GM18868 (cell line): ENCODE measurements at regions not wholly inside any gene's neighbourhood (a gene's known extent, or its start where the extent isn't known, plus 50 kb on each side); places are given as distances from the start of the nearest gene placed in this dataset.

ENCODE experiments used
- ATAC-seq: cut with Tn5 transposase; IDR thresholded peaks from one replicate; pipeline ENCODE4 v1.9.1; 2021; ENCODE audit warnings: mild to moderate bottlenecking, moderate library complexity; ENCODE audit not compliant: unreplicated experiment

GRCh38 chr5:8606231-8606630, 737.3 kb downstream of the MTRR start:
- ATAC-seq = no peak

- ATAC-seq = no peak
Measured at GRCh38 chr5:8611067-8611466, 742.1 kb downstream of the MTRR start.

GRCh38 chr5:8613078-8613685, 744.2 kb downstream of the MTRR start:
- no peak for ATAC-seq

GRCh38 chr5:8615142-8615858, 746.4 kb downstream of the MTRR start:
- no peak for ATAC-seq

GRCh38 chr5:8628521-8628920, 759.6 kb downstream of the MTRR start:
- no peak for ATAC-seq

- ATAC-seq = no peak
Measured at GRCh38 chr5:8633259-8633658, 764.3 kb downstream of the MTRR start.

- ATAC-seq = no peak
Measured at GRCh38 chr5:8633696-8634095, 764.7 kb downstream of the MTRR start.

- no peak for ATAC-seq
Measured at GRCh38 chr5:8634219-8634618, 765.3 kb downstream of the MTRR start.

- no peak for ATAC-seq
Measured at GRCh38 chr5:8641786-8642505, 773.0 kb downstream of the MTRR start.

GRCh38 chr5:8644377-8644776, 775.4 kb downstream of the MTRR start:
- no peak for ATAC-seq

GRCh38 chr5:8647111-8647510, 778.2 kb downstream of the MTRR start:
- ATAC-seq = no peak

- ATAC-seq = no peak
Measured at GRCh38 chr5:8650186-8650585, 781.2 kb downstream of the MTRR start.

GRCh38 chr5:8660133-8660893, 791.4 kb downstream of the MTRR start:
- ATAC-seq = no peak

- ATAC-seq = no peak
Measured at GRCh38 chr5:8663374-8663773, 794.4 kb downstream of the MTRR start.

- ATAC-seq = no peak
Measured at GRCh38 chr5:8675182-8675581, 806.2 kb downstream of the MTRR start.

GRCh38 chr5:8676695-8677094, 807.7 kb downstream of the MTRR start:
- ATAC-seq = no peak

GRCh38 chr5:8682381-8682780, 813.4 kb downstream of the MTRR start:
- no peak for ATAC-seq

GRCh38 chr5:8683496-8683895, 814.5 kb downstream of the MTRR start:
- no peak for ATAC-seq

- no peak for ATAC-seq
Measured at GRCh38 chr5:8685704-8686103, 816.8 kb downstream of the MTRR start.

GRCh38 chr5:8686707-8687106, 817.8 kb downstream of the MTRR start:
- no peak for ATAC-seq

GRCh38 chr5:8689773-8690172, 820.8 kb downstream of the MTRR start:
- no peak for ATAC-seq
